HEK293 (cell line): ENCODE measurements at regions not wholly inside any gene's neighbourhood (a gene's known extent, or its start where the extent isn't known, plus 50 kb on each side); places are given as distances from the start of the nearest gene placed in this dataset.

Experiments used
- CTCF ChIA-PET: fragments of 350-600 bp; formaldehyde crosslinking; extraction: SDS; loops from one replicate; lab custom pipeline; 2021; ENCODE audit warnings: antibody characterized with exemption; lab: Yijun Ruan, JAX
- POLR2A ChIA-PET: fragments of 300-600 bp; formaldehyde crosslinking; extraction: SDS; loops from one replicate; lab custom pipeline; 2020; ENCODE audit warnings: antibody characterized with exemption, inconsistent platforms; lab: Yijun Ruan, JAX
- H3K27ac ChIP-seq: fragments of 200-500 bp; sonication (Bioruptor generic); 2 replicates; pipeline ENCODE4 v1.5.1; 2014; ENCODE audit warnings: low read depth, low read length, control low read depth, inconsistent platforms; ENCODE audit errors: extremely low read depth
- H3K36me3 ChIP-seq, 2 experiments: fragments of 200-500 bp in 1 of 2; sonication (Bioruptor generic) in 1 of 2; 1 replicate in 1 of 2; 2 replicates in 1 of 2; pipeline ENCODE4 v1.5.1; 2014 to 2017; ENCODE audit warnings: inconsistent platforms in 2 of 2, low read length in 2 of 2; ENCODE audit not compliant: control insufficient read depth in 2 of 2, insufficient read depth in 1 of 2
- H3K4me1 ChIP-seq: fragments of 200-500 bp; sonication (Bioruptor generic); 2 replicates; pipeline ENCODE4 v1.5.1; 2014; ENCODE audit warnings: mild to moderate bottlenecking, low read length, inconsistent platforms; ENCODE audit not compliant: control insufficient read depth, insufficient read depth
- H3K4me3 ChIP-seq: 2 replicates; pipeline ENCODE4 v1.5.1; 2011; ENCODE audit warnings: low read depth, mild to moderate bottlenecking, control low read depth, low read length, moderate library complexity
- H3K9me3 ChIP-seq: fragments of 200-500 bp; sonication (Bioruptor generic); 2 replicates; pipeline ENCODE4 v1.5.1; 2014; ENCODE audit warnings: low read depth, low read length, inconsistent platforms; ENCODE audit not compliant: control insufficient read depth, insufficient read depth
- FEZF1 ChIP-seq: fragments of 450-650 bp; formaldehyde crosslinking; IDR thresholded peaks from 2 replicates; pipeline ENCODE4 v1.5.1; 2016; ENCODE audit warnings: missing biosample characterization, missing genetic modification characterization
- KLF16 ChIP-seq: fragments of 450-650 bp; formaldehyde crosslinking; IDR thresholded peaks from 2 replicates; pipeline ENCODE4 v1.5.1; 2017; ENCODE audit warnings: missing biosample characterization, missing genetic modification characterization
- MZF1 ChIP-seq: fragments of 450-650 bp; formaldehyde crosslinking; IDR thresholded peaks from 2 replicates; pipeline ENCODE4 v1.5.1; 2017; ENCODE audit warnings: missing biosample characterization, missing genetic modification characterization, borderline replicate concordance
- PATZ1 ChIP-seq: fragments of 450-650 bp; formaldehyde crosslinking; IDR thresholded peaks from 2 replicates; pipeline ENCODE4 v1.5.1; 2016; ENCODE audit warnings: missing biosample characterization, missing genetic modification characterization
- PRDM1 ChIP-seq: fragments of 450-650 bp; formaldehyde crosslinking; IDR thresholded peaks from 2 replicates; pipeline ENCODE4; 2016; ENCODE audit warnings: missing biosample characterization, missing genetic modification characterization
- REPIN1 ChIP-seq: fragments of 450-650 bp; formaldehyde crosslinking; IDR thresholded peaks from 2 replicates; pipeline ENCODE4 v1.5.1; 2017; ENCODE audit warnings: missing biosample characterization, missing genetic modification characterization, low read depth
- ZBTB17 ChIP-seq: fragments of 450-650 bp; formaldehyde crosslinking; IDR thresholded peaks from 2 replicates; pipeline ENCODE4 v1.5.1; 2016; ENCODE audit warnings: missing biosample characterization, missing genetic modification characterization
- ZFP3 ChIP-seq: fragments of 450-650 bp; formaldehyde crosslinking; IDR thresholded peaks from 2 replicates; pipeline ENCODE4 v1.5.1; 2016; ENCODE audit warnings: low read depth, missing biosample characterization, missing genetic modification characterization
- ZFP41 ChIP-seq: fragments of 450-650 bp; formaldehyde crosslinking; IDR thresholded peaks from 2 replicates; pipeline ENCODE4 v1.5.1; 2016; ENCODE audit warnings: missing biosample characterization, missing genetic modification characterization, borderline replicate concordance
- ZNF16 ChIP-seq: fragments of 450-650 bp; formaldehyde crosslinking; IDR thresholded peaks from 2 replicates; pipeline ENCODE4 v1.5.1; 2016; ENCODE audit warnings: low read depth, missing biosample characterization, missing genetic modification characterization
- ZNF37A ChIP-seq: fragments of 450-650 bp; IDR thresholded peaks from 2 replicates; pipeline ENCODE4 v1.5.1; 2018; ENCODE audit warnings: missing biosample characterization, missing genetic modification characterization
- ZNF544 ChIP-seq: fragments of 450-650 bp; formaldehyde crosslinking; IDR thresholded peaks from 2 replicates; pipeline ENCODE4 v1.5.0; 2017; ENCODE audit warnings: missing biosample characterization, missing genetic modification characterization
- ZNF600 ChIP-seq: fragments of 450-650 bp; formaldehyde crosslinking; IDR thresholded peaks from 2 replicates; pipeline ENCODE4 v1.5.1; 2016; ENCODE audit warnings: missing biosample characterization, missing genetic modification characterization
- ZNF629 ChIP-seq: fragments of 450-650 bp; formaldehyde crosslinking; IDR thresholded peaks from 2 replicates; pipeline ENCODE4 v1.5.1; 2017; ENCODE audit warnings: missing biosample characterization, missing genetic modification characterization
- ZNF677 ChIP-seq: fragments of 450-650 bp; IDR thresholded peaks from 2 replicates; pipeline ENCODE4 v1.5.0; 2018; ENCODE audit warnings: missing biosample characterization, mild to moderate bottlenecking, missing genetic modification characterization, moderate library complexity
- ZSCAN30 ChIP-seq: fragments of 450-650 bp; IDR thresholded peaks from 2 replicates; pipeline ENCODE4 v1.5.1; 2018; ENCODE audit warnings: missing biosample characterization, mild to moderate bottlenecking, missing genetic modification characterization, moderate library complexity
- TF ChIP-seq, protein P1 (sequence below): fragments of 450-650 bp; formaldehyde crosslinking; IDR thresholded peaks from 2 replicates; pipeline ENCODE4 v1.5.1; 2016; ENCODE audit warnings: missing biosample characterization, missing genetic modification characterization
- TF ChIP-seq, protein P2 (sequence below): fragments of 450-650 bp; formaldehyde crosslinking; IDR thresholded peaks from 2 replicates; pipeline ENCODE4 v1.5.1; 2017; ENCODE audit warnings: missing biosample characterization, mild to moderate bottlenecking, missing genetic modification characterization, moderate library complexity
- TF ChIP-seq, protein P3 (sequence below): fragments of 450-650 bp; formaldehyde crosslinking; IDR thresholded peaks from 2 replicates; pipeline ENCODE4 v1.5.1; 2016; ENCODE audit warnings: missing biosample characterization, missing genetic modification characterization

DNA sequence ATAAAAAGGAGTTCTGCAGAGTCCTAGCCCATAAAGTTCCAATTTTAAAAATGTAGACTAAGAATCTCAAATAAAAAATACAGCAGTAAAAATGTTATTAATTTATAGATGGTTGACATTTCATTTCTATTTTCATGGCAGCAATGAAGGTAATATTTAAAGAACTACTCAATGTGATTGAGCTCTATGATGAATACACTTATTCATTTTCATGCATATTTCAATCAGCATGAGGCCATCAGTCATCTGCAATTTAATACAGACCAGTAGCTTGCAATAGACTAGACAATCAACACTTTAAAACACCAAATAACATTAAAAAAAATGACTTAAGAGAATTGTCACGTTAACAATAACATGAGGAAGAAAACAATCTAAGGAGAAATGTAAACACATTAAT, 1295.8 kb upstream of the ALCAM start:
- no peaks in the 10 kb centered on the region for H3K4me1 ChIP-seq
- H3K27ac ChIP-seq = no peak overlapping the region
- ChIA-PET CTCF (no interaction called here), POLR2A (no interaction called here)
- H3K36me3 ChIP-seq = no peaks in the 10 kb centered on the region
- no peaks in the 10 kb centered on the region for H3K9me3 ChIP-seq
- TF ChIP-seq, protein P1, sequence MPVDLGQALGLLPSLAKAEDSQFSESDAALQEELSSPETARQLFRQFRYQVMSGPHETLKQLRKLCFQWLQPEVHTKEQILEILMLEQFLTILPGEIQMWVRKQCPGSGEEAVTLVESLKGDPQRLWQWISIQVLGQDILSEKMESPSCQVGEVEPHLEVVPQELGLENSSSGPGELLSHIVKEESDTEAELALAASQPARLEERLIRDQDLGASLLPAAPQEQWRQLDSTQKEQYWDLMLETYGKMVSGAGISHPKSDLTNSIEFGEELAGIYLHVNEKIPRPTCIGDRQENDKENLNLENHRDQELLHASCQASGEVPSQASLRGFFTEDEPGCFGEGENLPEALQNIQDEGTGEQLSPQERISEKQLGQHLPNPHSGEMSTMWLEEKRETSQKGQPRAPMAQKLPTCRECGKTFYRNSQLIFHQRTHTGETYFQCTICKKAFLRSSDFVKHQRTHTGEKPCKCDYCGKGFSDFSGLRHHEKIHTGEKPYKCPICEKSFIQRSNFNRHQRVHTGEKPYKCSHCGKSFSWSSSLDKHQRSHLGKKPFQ (tag by site-specific recombination) = no peak
- TF ChIP-seq ZNF677 (no peak), ZBTB17 (no peak), PATZ1 (tag by site-specific recombination) (no peak), ZNF37A (no peak), ZNF16 (no peak), REPIN1 (no peak), ZNF600 (tag by site-specific recombination) (no peak), ZSCAN30 (tag by site-specific recombination) (no peak), ZNF544 (tag by site-specific recombination) (no peak), ZFP41 (tag by site-specific recombination) (no peak), KLF16 (tag by site-specific recombination) (no peak), FEZF1 (tag by site-specific recombination) (no peak), ZFP3 (tag by site-specific recombination) (no peak)
- TF ChIP-seq, protein P2, sequence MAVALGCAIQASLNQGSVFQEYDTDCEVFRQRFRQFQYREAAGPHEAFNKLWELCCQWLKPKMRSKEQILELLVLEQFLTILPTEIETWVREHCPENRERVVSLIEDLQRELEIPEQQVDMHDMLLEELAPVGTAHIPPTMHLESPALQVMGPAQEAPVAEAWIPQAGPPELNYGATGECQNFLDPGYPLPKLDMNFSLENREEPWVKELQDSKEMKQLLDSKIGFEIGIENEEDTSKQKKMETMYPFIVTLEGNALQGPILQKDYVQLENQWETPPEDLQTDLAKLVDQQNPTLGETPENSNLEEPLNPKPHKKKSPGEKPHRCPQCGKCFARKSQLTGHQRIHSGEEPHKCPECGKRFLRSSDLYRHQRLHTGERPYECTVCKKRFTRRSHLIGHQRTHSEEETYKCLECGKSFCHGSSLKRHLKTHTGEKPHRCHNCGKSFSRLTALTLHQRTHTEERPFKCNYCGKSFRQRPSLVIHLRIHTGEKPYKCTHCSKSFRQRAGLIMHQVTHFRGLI (tag by site-specific recombination) = no peak
- H3K4me3 ChIP-seq = no peak overlapping the region

GRCh38 chr3:104080088-104080626, 1286.6 kb upstream of the ALCAM start:
- Histone ChIP-seq H3K27ac (no peak overlapping the region), H3K4me3 (no peak overlapping the region), H3K36me3 (no peaks in the 10 kb centered on the region), H3K9me3 (no peaks in the 10 kb centered on the region), H3K4me1 (no peaks in the 10 kb centered on the region)
- ChIA-PET CTCF (interaction anchor here (0.6 to 0.9 kb wide), 2 partner anchors 22 to 124 kb away, joined by 3 to 4 read pairs; no protein-coding TSS in a partner anchor), POLR2A (no interaction called here)
- TF ChIP-seq PRDM1 (tag by site-specific recombination) = no peak
- no peak for TF ChIP-seq MZF1 (tag by site-specific recombination)
- TF ChIP-seq, protein P3, sequence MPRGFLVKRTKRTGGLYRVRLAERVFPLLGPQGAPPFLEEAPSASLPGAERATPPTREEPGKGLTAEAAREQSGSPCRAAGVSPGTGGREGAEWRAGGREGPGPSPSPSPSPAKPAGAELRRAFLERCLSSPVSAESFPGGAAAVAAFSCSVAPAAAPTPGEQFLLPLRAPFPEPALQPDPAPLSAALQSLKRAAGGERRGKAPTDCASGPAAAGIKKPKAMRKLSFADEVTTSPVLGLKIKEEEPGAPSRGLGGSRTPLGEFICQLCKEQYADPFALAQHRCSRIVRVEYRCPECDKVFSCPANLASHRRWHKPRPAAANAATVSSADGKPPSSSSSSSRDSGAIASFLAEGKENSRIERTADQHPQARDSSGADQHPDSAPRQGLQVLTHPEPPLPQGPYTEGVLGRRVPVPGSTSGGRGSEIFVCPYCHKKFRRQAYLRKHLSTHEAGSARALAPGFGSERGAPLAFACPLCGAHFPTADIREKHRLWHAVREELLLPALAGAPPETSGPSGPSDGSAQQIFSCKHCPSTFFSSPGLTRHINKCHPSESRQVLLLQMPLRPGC (tag by site-specific recombination) = no peak
- no peak for TF ChIP-seq ZNF629 (tag by site-specific recombination)
